ENCODE measurements at regions not wholly inside any gene's neighbourhood (a gene's known extent, or its start where the extent isn't known, plus 50 kb on each side); places are given as distances from the start of the nearest gene placed in this dataset.

DNA sequence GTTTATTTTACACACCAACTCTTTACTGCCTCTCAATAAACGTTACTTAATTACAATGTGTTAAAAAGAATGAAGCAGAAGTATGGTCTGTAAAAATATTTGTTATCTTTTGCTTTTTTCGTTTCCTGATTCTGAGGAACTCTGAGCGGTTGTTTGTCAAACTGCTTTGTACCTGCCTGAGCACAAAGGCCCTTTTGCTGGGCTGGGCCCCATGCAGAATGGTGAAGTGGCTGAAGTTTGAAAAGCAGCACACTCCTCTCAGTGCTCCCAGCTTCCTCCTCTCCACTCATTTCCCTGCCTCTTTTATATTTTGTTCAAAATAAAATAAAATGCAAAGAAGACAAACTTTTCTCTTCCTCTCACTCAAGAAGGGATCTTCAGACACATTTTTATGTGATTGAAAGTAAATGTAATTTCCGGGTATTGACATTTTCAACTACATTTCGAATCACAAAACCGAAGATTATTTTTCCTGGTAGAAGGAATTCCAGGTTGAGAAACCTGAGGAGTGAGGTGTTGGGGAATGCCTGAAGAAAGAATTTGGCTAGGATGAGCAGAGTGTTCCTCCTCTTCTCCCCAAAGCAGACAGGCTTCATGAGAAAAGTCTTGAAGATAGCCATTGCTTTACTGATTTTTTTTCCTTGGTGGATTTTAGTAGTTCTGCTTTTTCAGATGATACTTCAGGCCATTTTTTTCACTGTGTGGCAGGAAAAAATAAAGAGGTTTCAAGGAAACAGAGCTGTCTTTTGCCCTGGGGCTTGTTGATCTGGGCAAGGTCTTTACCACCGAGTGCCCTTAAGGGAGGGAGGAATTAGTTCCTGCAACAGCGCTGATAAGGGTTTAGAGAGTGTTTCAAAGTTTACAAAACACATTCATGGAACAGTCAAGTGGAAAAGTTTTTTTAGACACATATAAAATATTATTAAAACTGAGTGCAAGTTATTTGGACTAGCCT, 229.8 kb downstream of the NFKBIZ start:
- no peak overlapping the region for H3K4me3 ChIP-seq (ENCODE audit: low read depth, low read length)
- no peak for DNase-seq (ENCODE audit: low read depth)
- TF ChIP-seq CTCF (IDR thresholded peaks at IDR 0.05; ENCODE audit: insufficient read depth, low read depth, low read length): no peak
- no peaks in the 10 kb centered on the region for H3K27me3 ChIP-seq (ENCODE audit: control insufficient read depth, insufficient read depth, low read length)
- H3K36me3 ChIP-seq (ENCODE audit: control insufficient read depth, insufficient read depth, low read length): no peaks in the 10 kb centered on the region
- ChIA-PET CTCF (no interaction called here), POLR2A (no interaction called here)

DNA sequence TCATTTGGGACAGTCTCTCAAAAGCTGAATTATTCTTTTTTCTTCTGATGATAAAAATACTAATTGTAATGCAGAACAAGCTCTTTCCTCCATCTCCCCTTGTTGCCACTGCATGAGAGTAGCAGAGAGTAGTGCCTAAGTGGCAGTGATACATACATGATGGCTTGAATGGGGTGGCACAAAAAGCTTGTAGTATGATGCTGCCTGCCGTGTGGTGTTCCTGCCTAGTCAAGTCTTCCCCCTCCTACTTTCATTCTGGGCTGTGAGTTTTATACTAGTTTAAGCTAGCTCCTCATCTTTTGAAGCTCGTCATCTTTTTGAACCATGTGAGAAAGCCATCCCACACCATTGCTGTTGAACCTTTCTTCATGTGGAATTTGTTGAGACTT, 230.5 kb downstream of the NFKBIZ start:
- no peak for TF ChIP-seq CTCF (IDR thresholded peaks at IDR 0.05; ENCODE audit: insufficient read depth, low read depth, low read length)
- no peak for DNase-seq (ENCODE audit: low read depth)
- no peaks in the 10 kb centered on the region for H3K36me3 ChIP-seq (ENCODE audit: control insufficient read depth, insufficient read depth, low read length)
- no peaks in the 10 kb centered on the region for H3K27me3 ChIP-seq (ENCODE audit: control insufficient read depth, insufficient read depth, low read length)
- CTCF ChIA-PET: no interaction called here
- POLR2A ChIA-PET: no interaction called here
- no peak overlapping the region for H3K4me3 ChIP-seq (ENCODE audit: low read depth, low read length)

- DNase-seq (ENCODE audit: low read depth): no peak
- no peak for TF ChIP-seq CTCF (IDR thresholded peaks at IDR 0.05; ENCODE audit: insufficient read depth, low read depth, low read length)
- ChIA-PET POLR2A (no interaction called here), CTCF (no interaction called here)
- Histone ChIP-seq H3K27me3 (ENCODE audit: control insufficient read depth, insufficient read depth, low read length) (no peaks in the 10 kb centered on the region), H3K36me3 (ENCODE audit: control insufficient read depth, insufficient read depth, low read length) (no peaks in the 10 kb centered on the region), H3K4me3 (ENCODE audit: low read depth, low read length) (no peak overlapping the region)
Measured at GRCh38 chr3:102081572-102082289, 232.4 kb downstream of the NFKBIZ start.

- ChIA-PET CTCF (interaction anchor here (1.1 to 2.1 kb wide), 2 partner anchors 141 to 271 kb away, joined by 3 to 7 read pairs; no protein-coding TSS in a partner anchor), POLR2A (no interaction called here)
- no peak for TF ChIP-seq CTCF (IDR thresholded peaks at IDR 0.05; ENCODE audit: insufficient read depth, low read depth, low read length)
- H3K36me3 ChIP-seq (ENCODE audit: control insufficient read depth, insufficient read depth, low read length): no peaks in the 10 kb centered on the region
- no peak overlapping the region for H3K4me3 ChIP-seq (ENCODE audit: low read depth, low read length)
- H3K27me3 ChIP-seq (ENCODE audit: control insufficient read depth, insufficient read depth, low read length): no peaks in the 10 kb centered on the region
- no peak for DNase-seq (ENCODE audit: low read depth)
Measured at GRCh38 chr3:102083473-102083872, 234.2 kb downstream of the NFKBIZ start.

- no peak for DNase-seq (ENCODE audit: low read depth)
- ChIA-PET CTCF (interaction anchor here (0.7 to 2.1 kb wide), 4 partner anchors 65 to 271 kb away, joined by 3 to 7 read pairs (median 3); no protein-coding TSS in a partner anchor), POLR2A (interaction anchor here (0.9 kb wide), 1 partner anchor 235 kb away, joined by 4 read pairs; the partner anchor contains the start of gene NFKBIZ)
- TF ChIP-seq CTCF (IDR thresholded peaks at IDR 0.05; ENCODE audit: insufficient read depth, low read depth, low read length): no peak
- no peaks in the 10 kb centered on the region for H3K36me3 ChIP-seq (ENCODE audit: control insufficient read depth, insufficient read depth, low read length)
- no peaks in the 10 kb centered on the region for H3K27me3 ChIP-seq (ENCODE audit: control insufficient read depth, insufficient read depth, low read length)
- H3K4me3 ChIP-seq (ENCODE audit: low read depth, low read length): no peak overlapping the region
Measured at GRCh38 chr3:102084006-102084405, 234.7 kb downstream of the NFKBIZ start.

Data from BJ (cell line).